RWPE1 (cell line): ENCODE measurements at regions not wholly inside any gene's neighbourhood (a gene's known extent, or its start where the extent isn't known, plus 50 kb on each side); places are given as distances from the start of the nearest gene placed in this dataset.

Experiments
- CTCF ChIA-PET: fragments of 350-600 bp; sonication (Branson Sonifier 250); formaldehyde crosslinking; extraction: SDS; loops from one replicate; lab custom pipeline; 2021; lab: Yijun Ruan, JAX
- POLR2A ChIA-PET: fragments of 400-600 bp; formaldehyde crosslinking; extraction: SDS; loops from one replicate; lab custom pipeline; 2020; ENCODE audit warnings: antibody characterized with exemption; ENCODE audit not compliant: low non-redundant PET; lab: Yijun Ruan, JAX
- DNase-seq: peaks from one replicate; pipeline ENCODE4 v3.0.0; 2012; ENCODE audit warnings: low spot score
- H3K27ac ChIP-seq: fragments of 450-650 bp; 2 replicates; pipeline ENCODE4 v1.5.1; 2017
- CTCF ChIP-seq: fragments of 450-650 bp; conservative IDR thresholded peaks from 2 replicates; pipeline ENCODE4 v1.5.1; 2017; ENCODE audit warnings: low read depth, mild to moderate bottlenecking

- DNase-seq = no peak
- POLR2A ChIA-PET = no interaction called here
- no peak overlapping the region for H3K27ac ChIP-seq
- CTCF ChIA-PET = no interaction called here
- TF ChIP-seq CTCF = no peak
Observed at GRCh38 chr13:105074755-105075154, 1460.7 kb downstream of the EFNB2 start.

GRCh38 chr13:105073041-105073440 is 1462.4 kb downstream of the EFNB2 start:
- ChIA-PET CTCF (interaction anchor here (0.6 kb wide), 1 partner anchor 77 kb away, joined by 3 read pairs; no protein-coding TSS in a partner anchor), POLR2A (no interaction called here)
- TF ChIP-seq CTCF = no peak
- no peak for DNase-seq
- no peak overlapping the region for H3K27ac ChIP-seq

- ChIA-PET CTCF (no interaction called here), POLR2A (no interaction called here)
- DNase-seq = no peak
- H3K27ac ChIP-seq = no peak overlapping the region
- no peak for TF ChIP-seq CTCF
Observed at GRCh38 chr13:105070452-105070851, 1465.0 kb downstream of the EFNB2 start.

- CTCF ChIA-PET = no interaction called here
- DNase-seq = no peak
- no peak overlapping the region for H3K27ac ChIP-seq
- POLR2A ChIA-PET = no interaction called here
- no peak for TF ChIP-seq CTCF
Observed at GRCh38 chr13:105069106-105069505, 1466.4 kb downstream of the EFNB2 start.

- no peak overlapping the region for H3K27ac ChIP-seq
- ChIA-PET POLR2A (no interaction called here), CTCF (interaction anchor here (0.7 kb wide), 1 partner anchor 31 kb away, joined by 3 read pairs; no protein-coding TSS in a partner anchor)
- DNase-seq = no peak
- no peak for TF ChIP-seq CTCF
Observed at GRCh38 chr13:105063676-105064075, 1471.8 kb downstream of the EFNB2 start.

GRCh38 chr13:105059786-105060185 is 1475.7 kb downstream of the EFNB2 start:
- no peak for TF ChIP-seq CTCF
- CTCF ChIA-PET = no interaction called here
- DNase-seq = no peak
- POLR2A ChIA-PET = no interaction called here
- no peak overlapping the region for H3K27ac ChIP-seq

- CTCF ChIA-PET = no interaction called here
- TF ChIP-seq CTCF = no peak
- no peak for DNase-seq
- no peak overlapping the region for H3K27ac ChIP-seq
- POLR2A ChIA-PET = no interaction called here
Observed at GRCh38 chr13:105058517-105058916, 1476.9 kb downstream of the EFNB2 start.
